SK-N-SH treated with all-trans-retinoic acid at 6 μM for 48 hours (cell line): ENCODE measurements at regions not wholly inside any gene's neighbourhood (a gene's known extent, or its start where the extent isn't known, plus 50 kb on each side); places are given as distances from the start of the nearest gene placed in this dataset.

ENCODE experiments used
- ATAC-seq: fragments of 200-7000 bp; cut with Tn5 transposase; 3 replicates; pipeline ENCODE4 v1.9.1; 2020; ENCODE audit warnings: mild to moderate bottlenecking, moderate library complexity
- CSDC2 ChIP-seq: fragments of 250-450 bp; sonication (Bioruptor Pico); IDR thresholded peaks from 2 replicates; pipeline ENCODE4 v1.5.0; 2020; ENCODE audit warnings: mild to moderate bottlenecking, moderate library complexity
- ESRRG ChIP-seq: fragments of 250-450 bp; sonication (Bioruptor Pico); IDR thresholded peaks from 2 replicates; pipeline ENCODE4 v1.6.1; 2021; ENCODE audit warnings: mild to moderate bottlenecking
- GLIS3 ChIP-seq: fragments of 250-450 bp; sonication (Bioruptor Pico); IDR thresholded peaks from 2 replicates; pipeline ENCODE4 v1.5.0; 2020; ENCODE audit warnings: mild to moderate bottlenecking, moderate library complexity
- ISL1 ChIP-seq: fragments of 250-450 bp; sonication (Bioruptor Pico); IDR thresholded peaks from 2 replicates; pipeline ENCODE4 v2.1.2; 2022; ENCODE audit warnings: mild to moderate bottlenecking, moderate library complexity
- OSR1 ChIP-seq: fragments of 250-450 bp; sonication (Bioruptor Pico); IDR thresholded peaks from 2 replicates; pipeline ENCODE4 v1.8.0; 2022; ENCODE audit warnings: moderate library complexity, mild to moderate bottlenecking, inconsistent platforms
- RARB ChIP-seq: fragments of 250-450 bp; sonication (Bioruptor Pico); IDR thresholded peaks from 2 replicates; pipeline ENCODE4 v1.8.0; 2021; ENCODE audit warnings: mild to moderate bottlenecking, moderate library complexity
- SNAI2 ChIP-seq: fragments of 250-450 bp; sonication (Bioruptor Pico); IDR thresholded peaks from 2 replicates; pipeline ENCODE4 v1.5.0; 2020; ENCODE audit warnings: mild to moderate bottlenecking, moderate library complexity
- TCF4 ChIP-seq: fragments of 250-450 bp; sonication (Bioruptor Pico); IDR thresholded peaks from 2 replicates; pipeline ENCODE4 v1.8.0; 2021; ENCODE audit warnings: mild to moderate bottlenecking, moderate library complexity, borderline replicate concordance
- TOX ChIP-seq: fragments of 250-450 bp; sonication (Bioruptor Pico); IDR thresholded peaks from 2 replicates; pipeline ENCODE4 v1.8.0; 2021; ENCODE audit warnings: mild to moderate bottlenecking, moderate library complexity, borderline replicate concordance
- ZC3H10 ChIP-seq: fragments of 250-450 bp; sonication (Bioruptor Pico); IDR thresholded peaks from 2 replicates; pipeline ENCODE4 v1.5.1; 2021; ENCODE audit warnings: mild to moderate bottlenecking, moderate library complexity
- ZFP3 ChIP-seq: fragments of 250-450 bp; sonication (Bioruptor Pico); IDR thresholded peaks from 2 replicates; pipeline ENCODE4 v1.5.0; 2020; ENCODE audit warnings: mild to moderate bottlenecking, moderate library complexity
- ZFP30 ChIP-seq: fragments of 450-650 bp; formaldehyde crosslinking; IDR thresholded peaks from 2 replicates; pipeline ENCODE4 v1.5.0; 2022; ENCODE audit warnings: mild to moderate bottlenecking, moderate library complexity
- ZNF565 ChIP-seq: fragments of 450-650 bp; formaldehyde crosslinking; conservative IDR thresholded peaks from 2 replicates; pipeline ENCODE4 v1.5.0; 2020; ENCODE audit warnings: low read depth, mild to moderate bottlenecking, moderate library complexity
- ZNF70 ChIP-seq: fragments of 450-650 bp; formaldehyde crosslinking; IDR thresholded peaks from 2 replicates; pipeline ENCODE4 v1.5.0; 2020; ENCODE audit warnings: mild to moderate bottlenecking, moderate library complexity
- ZNF8 ChIP-seq: fragments of 450-650 bp; formaldehyde crosslinking; IDR thresholded peaks from 2 replicates; pipeline ENCODE4 v1.5.0; 2020; ENCODE audit warnings: mild to moderate bottlenecking, moderate library complexity
- TF ChIP-seq, protein P1 (sequence below): fragments of 250-450 bp; sonication (Bioruptor Pico); IDR thresholded peaks from 2 replicates; pipeline ENCODE4 v1.8.0; 2021; ENCODE audit warnings: low read depth, mild to moderate bottlenecking, moderate library complexity, borderline replicate concordance
- TF ChIP-seq, protein P2 (sequence below): fragments of 250-450 bp; sonication (Bioruptor Pico); IDR thresholded peaks from 2 replicates; pipeline ENCODE4 v1.5.1; 2021; ENCODE audit warnings: mild to moderate bottlenecking, moderate library complexity
- TF ChIP-seq, protein P3 (sequence below): fragments of 250-450 bp; sonication (Bioruptor Pico); IDR thresholded peaks from 2 replicates; pipeline ENCODE4 v1.5.0; 2020; ENCODE audit warnings: mild to moderate bottlenecking, moderate library complexity
- TF ChIP-seq, protein P4 (sequence below): fragments of 250-450 bp; sonication (Bioruptor Pico); IDR thresholded peaks from 2 replicates; pipeline ENCODE4 v1.8.0; 2020; ENCODE audit warnings: mild to moderate bottlenecking, moderate library complexity, borderline replicate concordance

DNA sequence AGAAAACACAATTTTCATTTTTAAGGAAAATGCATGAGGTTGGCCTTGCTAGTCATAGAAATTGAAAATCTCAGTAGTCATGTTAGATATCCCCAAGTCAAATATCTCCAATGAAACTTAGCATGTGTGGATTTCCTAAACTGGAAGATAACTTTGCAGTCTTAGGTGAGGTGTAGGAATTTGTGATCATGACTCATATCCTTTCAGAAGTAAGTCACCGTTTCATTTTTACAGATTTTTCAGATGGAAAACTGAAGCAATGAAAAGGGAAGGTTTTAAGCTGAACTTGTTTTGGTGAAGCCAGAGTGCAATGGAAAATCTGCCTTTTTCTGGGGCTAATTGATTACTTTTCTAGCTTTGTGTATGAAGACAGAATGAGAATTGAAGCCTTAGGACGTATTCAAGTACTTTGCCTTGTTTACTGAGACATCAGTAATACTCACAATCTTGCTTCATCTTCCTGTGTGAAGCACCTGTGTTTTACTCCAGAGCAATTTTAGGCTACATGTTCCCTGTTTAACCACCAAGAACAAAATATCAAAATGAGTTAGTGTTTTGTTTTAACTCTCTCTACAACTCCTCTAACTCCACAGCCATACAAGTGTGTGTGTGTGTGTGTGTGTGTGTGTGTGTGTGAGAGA lies 1662.8 kb upstream of the ADGRL3 start:
- ATAC-seq, result no peak
- no peak for TF ChIP-seq ZNF70 (CRISPR knock-in tag)
- TF ChIP-seq ESRRG (CRISPR knock-in tag), result no peak
- TF ChIP-seq ZC3H10 (CRISPR knock-in tag), result no peak
- TF ChIP-seq, protein P1, sequence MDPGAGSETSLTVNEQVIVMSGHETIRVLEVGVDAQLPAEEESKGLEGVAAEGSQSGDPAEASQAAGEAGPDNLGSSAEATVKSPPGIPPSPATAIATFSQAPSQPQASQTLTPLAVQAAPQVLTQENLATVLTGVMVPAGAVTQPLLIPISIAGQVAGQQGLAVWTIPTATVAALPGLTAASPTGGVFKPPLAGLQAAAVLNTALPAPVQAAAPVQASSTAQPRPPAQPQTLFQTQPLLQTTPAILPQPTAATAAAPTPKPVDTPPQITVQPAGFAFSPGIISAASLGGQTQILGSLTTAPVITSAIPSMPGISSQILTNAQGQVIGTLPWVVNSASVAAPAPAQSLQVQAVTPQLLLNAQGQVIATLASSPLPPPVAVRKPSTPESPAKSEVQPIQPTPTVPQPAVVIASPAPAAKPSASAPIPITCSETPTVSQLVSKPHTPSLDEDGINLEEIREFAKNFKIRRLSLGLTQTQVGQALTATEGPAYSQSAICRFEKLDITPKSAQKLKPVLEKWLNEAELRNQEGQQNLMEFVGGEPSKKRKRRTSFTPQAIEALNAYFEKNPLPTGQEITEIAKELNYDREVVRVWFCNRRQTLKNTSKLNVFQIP (CRISPR knock-in tag), result no peak
- no peak for TF ChIP-seq GLIS3 (CRISPR knock-in tag)
- TF ChIP-seq ZNF565 (CRISPR knock-in tag), result no peak
- TF ChIP-seq ISL1 (CRISPR knock-in tag), result no peak
- TF ChIP-seq ZFP3 (CRISPR knock-in tag), result no peak
- TF ChIP-seq, protein P2, sequence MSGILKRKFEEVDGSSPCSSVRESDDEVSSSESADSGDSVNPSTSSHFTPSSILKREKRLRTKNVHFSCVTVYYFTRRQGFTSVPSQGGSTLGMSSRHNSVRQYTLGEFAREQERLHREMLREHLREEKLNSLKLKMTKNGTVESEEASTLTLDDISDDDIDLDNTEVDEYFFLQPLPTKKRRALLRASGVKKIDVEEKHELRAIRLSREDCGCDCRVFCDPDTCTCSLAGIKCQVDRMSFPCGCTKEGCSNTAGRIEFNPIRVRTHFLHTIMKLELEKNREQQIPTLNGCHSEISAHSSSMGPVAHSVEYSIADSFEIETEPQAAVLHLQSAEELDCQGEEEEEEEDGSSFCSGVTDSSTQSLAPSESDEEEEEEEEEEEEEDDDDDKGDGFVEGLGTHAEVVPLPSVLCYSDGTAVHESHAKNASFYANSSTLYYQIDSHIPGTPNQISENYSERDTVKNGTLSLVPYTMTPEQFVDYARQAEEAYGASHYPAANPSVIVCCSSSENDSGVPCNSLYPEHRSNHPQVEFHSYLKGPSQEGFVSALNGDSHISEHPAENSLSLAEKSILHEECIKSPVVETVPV (CRISPR knock-in tag), result no peak
- no peak for TF ChIP-seq CSDC2 (CRISPR knock-in tag)
- TF ChIP-seq RARB (CRISPR knock-in tag), result no peak
- TF ChIP-seq SNAI2 (CRISPR knock-in tag), result no peak

DNA sequence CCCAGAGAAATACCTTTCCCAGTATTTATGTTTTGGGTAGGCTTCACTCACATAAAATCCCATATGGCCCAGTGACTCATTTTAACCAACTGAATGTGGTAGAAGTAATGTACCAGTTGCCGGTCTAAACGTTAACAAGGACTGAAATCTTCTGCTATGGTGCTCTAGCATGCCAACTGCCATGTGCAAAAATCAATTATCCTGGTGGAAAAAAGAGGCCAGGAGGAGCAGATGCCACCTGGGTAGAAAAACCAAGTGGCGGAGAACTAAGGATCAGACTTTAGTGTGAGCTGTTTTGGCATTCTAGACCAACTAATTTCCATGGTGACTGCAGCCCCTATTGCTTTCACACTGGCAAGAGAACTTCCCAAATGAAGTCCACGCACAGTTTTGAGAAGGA lies 1660.7 kb upstream of the ADGRL3 start:
- no peak for TF ChIP-seq GLIS3 (CRISPR knock-in tag)
- TF ChIP-seq, protein P2 (CRISPR knock-in tag), result no peak
- TF ChIP-seq ZFP3 (CRISPR knock-in tag), result no peak
- TF ChIP-seq, protein P3, sequence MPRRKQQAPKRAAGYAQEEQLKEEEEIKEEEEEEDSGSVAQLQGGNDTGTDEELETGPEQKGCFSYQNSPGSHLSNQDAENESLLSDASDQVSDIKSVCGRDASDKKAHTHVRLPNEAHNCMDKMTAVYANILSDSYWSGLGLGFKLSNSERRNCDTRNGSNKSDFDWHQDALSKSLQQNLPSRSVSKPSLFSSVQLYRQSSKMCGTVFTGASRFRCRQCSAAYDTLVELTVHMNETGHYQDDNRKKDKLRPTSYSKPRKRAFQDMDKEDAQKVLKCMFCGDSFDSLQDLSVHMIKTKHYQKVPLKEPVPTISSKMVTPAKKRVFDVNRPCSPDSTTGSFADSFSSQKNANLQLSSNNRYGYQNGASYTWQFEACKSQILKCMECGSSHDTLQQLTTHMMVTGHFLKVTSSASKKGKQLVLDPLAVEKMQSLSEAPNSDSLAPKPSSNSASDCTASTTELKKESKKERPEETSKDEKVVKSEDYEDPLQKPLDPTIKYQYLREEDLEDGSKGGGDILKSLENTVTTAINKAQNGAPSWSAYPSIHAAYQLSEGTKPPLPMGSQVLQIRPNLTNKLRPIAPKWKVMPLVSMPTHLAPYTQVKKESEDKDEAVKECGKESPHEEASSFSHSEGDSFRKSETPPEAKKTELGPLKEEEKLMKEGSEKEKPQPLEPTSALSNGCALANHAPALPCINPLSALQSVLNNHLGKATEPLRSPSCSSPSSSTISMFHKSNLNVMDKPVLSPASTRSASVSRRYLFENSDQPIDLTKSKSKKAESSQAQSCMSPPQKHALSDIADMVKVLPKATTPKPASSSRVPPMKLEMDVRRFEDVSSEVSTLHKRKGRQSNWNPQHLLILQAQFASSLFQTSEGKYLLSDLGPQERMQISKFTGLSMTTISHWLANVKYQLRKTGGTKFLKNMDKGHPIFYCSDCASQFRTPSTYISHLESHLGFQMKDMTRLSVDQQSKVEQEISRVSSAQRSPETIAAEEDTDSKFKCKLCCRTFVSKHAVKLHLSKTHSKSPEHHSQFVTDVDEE (CRISPR knock-in tag), result no peak
- no peak for TF ChIP-seq TCF4 (CRISPR knock-in tag)
- TF ChIP-seq ZFP30 (CRISPR knock-in tag), result no peak
- TF ChIP-seq, protein P1 (CRISPR knock-in tag), result no peak
- TF ChIP-seq ZNF70 (CRISPR knock-in tag), result no peak
- TF ChIP-seq CSDC2 (CRISPR knock-in tag), result no peak
- TF ChIP-seq ZNF565 (CRISPR knock-in tag), result no peak
- no peak for TF ChIP-seq TOX (CRISPR knock-in tag)
- TF ChIP-seq, protein P4, sequence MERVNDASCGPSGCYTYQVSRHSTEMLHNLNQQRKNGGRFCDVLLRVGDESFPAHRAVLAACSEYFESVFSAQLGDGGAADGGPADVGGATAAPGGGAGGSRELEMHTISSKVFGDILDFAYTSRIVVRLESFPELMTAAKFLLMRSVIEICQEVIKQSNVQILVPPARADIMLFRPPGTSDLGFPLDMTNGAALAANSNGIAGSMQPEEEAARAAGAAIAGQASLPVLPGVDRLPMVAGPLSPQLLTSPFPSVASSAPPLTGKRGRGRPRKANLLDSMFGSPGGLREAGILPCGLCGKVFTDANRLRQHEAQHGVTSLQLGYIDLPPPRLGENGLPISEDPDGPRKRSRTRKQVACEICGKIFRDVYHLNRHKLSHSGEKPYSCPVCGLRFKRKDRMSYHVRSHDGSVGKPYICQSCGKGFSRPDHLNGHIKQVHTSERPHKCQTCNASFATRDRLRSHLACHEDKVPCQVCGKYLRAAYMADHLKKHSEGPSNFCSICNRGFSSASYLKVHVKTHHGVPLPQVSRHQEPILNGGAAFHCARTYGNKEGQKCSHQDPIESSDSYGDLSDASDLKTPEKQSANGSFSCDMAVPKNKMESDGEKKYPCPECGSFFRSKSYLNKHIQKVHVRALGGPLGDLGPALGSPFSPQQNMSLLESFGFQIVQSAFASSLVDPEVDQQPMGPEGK (CRISPR knock-in tag), result no peak
- TF ChIP-seq ZNF8 (CRISPR knock-in tag), result no peak
- TF ChIP-seq OSR1 (CRISPR knock-in tag), result no peak
- TF ChIP-seq ISL1 (CRISPR knock-in tag), result no peak
- ATAC-seq, result no peak
